Myocyte (in vitro differentiated cells): ENCODE measurements at regions not wholly inside any gene's neighbourhood (a gene's known extent, or its start where the extent isn't known, plus 50 kb on each side); places are given as distances from the start of the nearest gene placed in this dataset.
A peak's percentile ranks its signal among the peaks of the same experiment; 100 is the strongest.
"Not testable (repeated sequence)": the region's sequence is repeated elsewhere in the genome, so short reads cannot be mapped to it uniquely, and the experiment has no call there.

Experiments used
- DNase-seq: peaks from one replicate; pipeline ENCODE4 v3.0.0-alpha.2; 2012; ENCODE audit warnings: low read depth

- DNase-seq: no peak
Measured at GRCh38 chr12:94863321-94864035, 140.0 kb downstream of the NDUFA12 start.

GRCh38 chr12:94862421-94862820 lies 141.1 kb downstream of the NDUFA12 start:
- DNase-seq: no peak

- DNase-seq: no peak
Measured at GRCh38 chr12:94856324-94856723, 147.2 kb downstream of the NDUFA12 start.

- no peak for DNase-seq
Measured at GRCh38 chr12:94855853-94856252, 147.6 kb downstream of the NDUFA12 start.

- no peak for DNase-seq
Measured at GRCh38 chr12:94851396-94852028, 152.0 kb downstream of the NDUFA12 start.

GRCh38 chr12:94849411-94849976 lies 154.0 kb downstream of the NDUFA12 start:
- no peak for DNase-seq

- no peak for DNase-seq
Measured at GRCh38 chr12:94848966-94849365, 154.5 kb downstream of the NDUFA12 start.

GRCh38 chr12:94845110-94845509 lies 158.4 kb downstream of the NDUFA12 start:
- DNase-seq: no peak

- no peak for DNase-seq
Measured at GRCh38 chr12:94844452-94844851, 159.0 kb downstream of the NDUFA12 start.

GRCh38 chr12:94841904-94842610 lies 161.4 kb downstream of the NDUFA12 start:
- DNase-seq: no peak

GRCh38 chr12:94841177-94841576 lies 162.3 kb downstream of the NDUFA12 start:
- no peak for DNase-seq

GRCh38 chr12:94839347-94839746 lies 164.2 kb downstream of the NDUFA12 start:
- DNase-seq: no peak

GRCh38 chr12:94836952-94837670 lies 166.4 kb downstream of the NDUFA12 start:
- DNase-seq: not testable (repeated sequence)

- no peak for DNase-seq
Measured at GRCh38 chr12:94834036-94834625, 169.4 kb downstream of the NDUFA12 start.

GRCh38 chr12:94832780-94833681 lies 170.5 kb downstream of the NDUFA12 start:
- peak; percentile 84 for DNase-seq

- no peak for DNase-seq
Measured at GRCh38 chr12:94832105-94832504, 171.4 kb downstream of the NDUFA12 start.

GRCh38 chr12:94831081-94831751 lies 172.3 kb downstream of the NDUFA12 start:
- DNase-seq: peak; percentile 78

GRCh38 chr12:94829552-94829951 lies 173.9 kb downstream of the NDUFA12 start:
- DNase-seq: no peak

- DNase-seq: no peak
Measured at GRCh38 chr12:94819011-94819410, 168.7 kb upstream of the TMCC3 start.
